Stimulated activated effector memory CD8-positive, alpha-beta T cell treated with anti-CD3 and anti-CD28 coated beads, Interleukin-12 subunit alpha, Interleukin-12 subunit beta, amount 100 ng/mL, for 72 hours (primary cell): ENCODE measurements at regions not wholly inside any gene's neighbourhood (a gene's known extent, or its start where the extent isn't known, plus 50 kb on each side); places are given as distances from the start of the nearest gene placed in this dataset.

ENCODE experiments used
- ATAC-seq: fragments of 150-1000 bp; cut with Tn5 transposase; 2 replicates; pipeline ENCODE4 v1.10.0; 2021
- DNase-seq, 2 donors: peaks; one replicate each; pipeline ENCODE4 v3.0.0; 2021 to 2022; ENCODE audit warnings: low spot score in 2 of 2
- H3K27ac Mint-ChIP-seq: one replicate; pipeline ENCODE4 v1.8.0; 2022; ENCODE audit warnings: mild to moderate bottlenecking, mixed read lengths
- H3K36me3 Mint-ChIP-seq: one replicate; pipeline ENCODE4 v1.8.0; 2022; ENCODE audit warnings: mild to moderate bottlenecking, mixed read lengths
- H3K4me1 Mint-ChIP-seq: one replicate; pipeline ENCODE4 v1.8.0; 2022; ENCODE audit warnings: mixed read lengths
- H3K4me3 Mint-ChIP-seq: one replicate; pipeline ENCODE4 v1.8.0; 2022; ENCODE audit warnings: mild to moderate bottlenecking, mixed read lengths
- H3K9me3 Mint-ChIP-seq: one replicate; pipeline ENCODE4 v1.8.0; 2022; ENCODE audit warnings: mixed read lengths

- Mint-ChIP-seq H3K9me3 (peaks cover 15% of the 10 kb centered on the region), H3K36me3 (no peaks in the 10 kb centered on the region), H3K4me3 (no peak overlapping the region), H3K27ac (no peak overlapping the region), H3K4me1 (no peaks in the 10 kb centered on the region)
- DNase-seq (no peak), ATAC-seq (no peak)
These were observed 886.2 kb upstream of the GHITM start for GRCh38 chr10:83253011-83253671.

GRCh38 chr10:83254698-83255097, 884.6 kb upstream of the GHITM start:
- DNase-seq = no peak
- ATAC-seq = no peak
- no peaks in the 10 kb centered on the region for H3K4me1 Mint-ChIP-seq
- peaks cover 13% of the 10 kb centered on the region for H3K9me3 Mint-ChIP-seq
- H3K4me3 Mint-ChIP-seq = no peak overlapping the region
- no peaks in the 10 kb centered on the region for H3K36me3 Mint-ChIP-seq
- H3K27ac Mint-ChIP-seq = no peak overlapping the region

GRCh38 chr10:83262434-83262833, 876.9 kb upstream of the GHITM start:
- no peak for DNase-seq
- no peak overlapping the region for H3K4me3 Mint-ChIP-seq
- H3K27ac Mint-ChIP-seq = no peak overlapping the region
- no peak for ATAC-seq
- H3K36me3 Mint-ChIP-seq = no peaks in the 10 kb centered on the region
- no peaks in the 10 kb centered on the region for H3K4me1 Mint-ChIP-seq
- H3K9me3 Mint-ChIP-seq = peaks cover 12% of the 10 kb centered on the region

DNA sequence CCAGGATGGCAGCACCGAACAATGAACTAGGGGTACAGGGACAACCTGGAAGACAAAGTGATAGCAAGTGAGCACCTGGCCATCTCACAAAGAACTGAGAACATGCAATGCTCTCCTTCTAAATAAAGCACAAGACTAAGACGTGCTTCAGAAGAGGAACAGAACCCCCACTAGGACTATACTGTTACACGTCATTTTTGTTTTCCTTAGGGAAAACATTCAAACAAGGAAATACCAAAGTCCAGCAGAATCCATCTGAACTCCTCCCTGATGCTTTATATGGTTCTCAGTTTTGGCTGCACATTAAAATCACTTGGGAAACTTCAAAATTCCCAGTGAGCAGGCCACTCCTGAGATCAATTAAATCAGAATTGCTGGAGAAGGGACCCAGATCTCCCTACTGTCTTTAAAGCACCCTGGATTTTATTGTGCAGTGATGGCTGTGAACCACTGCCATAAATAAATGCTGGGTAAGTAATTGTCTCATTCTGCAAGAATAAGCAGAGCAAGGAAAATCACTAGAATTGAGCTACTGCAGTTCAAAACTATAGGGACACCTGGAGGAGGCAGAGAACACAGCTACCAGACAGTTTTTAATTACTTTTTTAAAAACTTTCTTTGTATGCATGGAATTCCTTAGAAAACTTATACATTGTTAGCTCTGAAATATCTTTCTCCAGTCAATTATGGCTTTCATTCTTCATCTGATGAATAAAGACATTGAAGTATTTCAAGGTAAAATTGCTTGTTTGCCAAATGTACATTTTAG, 866.5 kb upstream of the GHITM start:
- no peaks in the 10 kb centered on the region for H3K36me3 Mint-ChIP-seq
- H3K27ac Mint-ChIP-seq = no peak overlapping the region
- no peaks in the 10 kb centered on the region for H3K4me1 Mint-ChIP-seq
- no peak for ATAC-seq
- no peak overlapping the region for H3K4me3 Mint-ChIP-seq
- peaks cover 5% of the 10 kb centered on the region for H3K9me3 Mint-ChIP-seq
- DNase-seq = no peak

DNA sequence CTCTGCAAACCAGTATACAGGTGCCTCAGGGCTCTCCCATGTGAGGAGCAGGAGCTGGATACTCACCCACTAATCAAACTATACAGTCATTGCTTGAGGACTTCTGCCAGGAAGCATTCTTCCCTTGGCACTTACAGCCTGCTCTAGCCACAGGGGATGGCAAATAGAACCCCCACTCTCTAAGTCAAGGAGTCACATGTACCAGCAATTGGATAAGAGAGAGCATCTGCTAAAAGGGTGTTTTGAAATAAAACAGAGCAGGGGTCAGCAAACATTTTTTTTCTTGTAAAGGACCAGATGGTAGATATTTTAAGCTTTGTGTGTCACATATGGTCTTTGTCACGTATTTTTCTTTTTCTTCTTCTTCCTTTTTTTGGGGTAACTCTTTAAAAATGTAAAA, 865.2 kb upstream of the GHITM start:
- no peak for ATAC-seq
- Mint-ChIP-seq H3K4me1 (no peaks in the 10 kb centered on the region), H3K27ac (no peak overlapping the region)

DNA sequence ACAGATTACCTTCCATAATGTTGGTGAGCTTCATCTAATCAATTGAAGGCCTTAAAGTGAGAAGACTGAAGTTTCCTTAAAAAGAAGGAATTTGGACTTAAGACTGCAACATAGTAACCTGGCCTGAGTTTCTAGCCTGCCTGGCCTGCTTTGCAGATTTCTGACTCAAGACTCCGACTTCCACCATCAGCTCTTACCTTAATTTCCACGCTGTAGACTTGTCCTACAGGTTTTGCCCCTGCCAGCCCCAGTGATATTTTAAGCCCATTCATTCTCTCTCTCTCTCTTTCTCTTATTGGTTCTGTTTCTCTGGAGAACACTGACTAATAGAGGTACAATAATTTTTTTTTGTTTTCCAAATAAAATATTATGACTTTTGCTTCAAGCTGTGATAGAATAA, 862.3 kb upstream of the GHITM start:
- DNase-seq (no peak), ATAC-seq (no peak)
- no peaks in the 10 kb centered on the region for H3K36me3 Mint-ChIP-seq
- peaks cover 11% of the 10 kb centered on the region for H3K9me3 Mint-ChIP-seq
- no peak overlapping the region for H3K4me3 Mint-ChIP-seq
- H3K4me1 Mint-ChIP-seq = no peaks in the 10 kb centered on the region
- no peak overlapping the region for H3K27ac Mint-ChIP-seq

More for the DNA sequence above, 865.2 kb upstream of the GHITM start:
- Mint-ChIP-seq H3K36me3 (no peaks in the 10 kb centered on the region), H3K4me3 (no peak overlapping the region), H3K9me3 (peaks cover 6% of the 10 kb centered on the region)
- DNase-seq = no peak

GRCh38 chr10:83283151-83283550, 856.2 kb upstream of the GHITM start:
- Mint-ChIP-seq H3K4me3 (no peak overlapping the region), H3K36me3 (no peaks in the 10 kb centered on the region), H3K27ac (no peak overlapping the region), H3K4me1 (no peaks in the 10 kb centered on the region), H3K9me3 (peaks cover 17% of the 10 kb centered on the region)
- ATAC-seq (no peak), DNase-seq (no peak)

GRCh38 chr10:83287374-83287773, 851.9 kb upstream of the GHITM start:
- Mint-ChIP-seq H3K4me1 (no peaks in the 10 kb centered on the region), H3K36me3 (no peaks in the 10 kb centered on the region), H3K4me3 (no peak overlapping the region), H3K9me3 (peaks cover 17% of the 10 kb centered on the region), H3K27ac (no peak overlapping the region)
- DNase-seq (no peak), ATAC-seq (no peak)

DNA sequence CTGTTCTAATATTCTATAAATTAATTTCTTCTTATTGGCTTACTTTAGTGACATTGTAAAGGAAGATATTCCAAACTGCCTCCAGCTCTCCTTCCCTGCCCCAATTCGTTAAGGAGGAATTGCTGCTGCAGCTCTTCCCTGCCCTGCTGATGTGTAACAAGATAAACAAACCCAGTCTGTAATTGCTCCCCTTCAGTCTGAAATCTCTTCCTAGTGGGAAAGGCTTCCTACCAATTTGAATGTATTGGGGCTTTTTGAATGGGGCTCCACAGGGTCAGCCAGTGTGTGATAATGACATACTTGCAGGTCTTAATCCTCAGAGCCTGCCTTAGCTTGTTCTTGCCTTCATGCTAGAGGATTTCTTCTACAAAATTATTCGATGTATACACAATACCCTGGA, 849.9 kb upstream of the GHITM start:
- Mint-ChIP-seq H3K9me3 (peaks cover 27% of the 10 kb centered on the region), H3K36me3 (no peaks in the 10 kb centered on the region), H3K4me1 (no peaks in the 10 kb centered on the region), H3K27ac (no peak overlapping the region), H3K4me3 (no peak overlapping the region)
- ATAC-seq = no peak
- no peak for DNase-seq

GRCh38 chr10:83289948-83290347, 849.4 kb upstream of the GHITM start:
- H3K9me3 Mint-ChIP-seq = peaks cover 29% of the 10 kb centered on the region
- no peaks in the 10 kb centered on the region for H3K4me1 Mint-ChIP-seq
- no peak for ATAC-seq
- H3K4me3 Mint-ChIP-seq = no peak overlapping the region
- no peak overlapping the region for H3K27ac Mint-ChIP-seq
- no peak for DNase-seq
- H3K36me3 Mint-ChIP-seq = no peaks in the 10 kb centered on the region

GRCh38 chr10:83301732-83302131, 837.6 kb upstream of the GHITM start:
- no peaks in the 10 kb centered on the region for H3K4me1 Mint-ChIP-seq

GRCh38 chr10:83302623-83303022, 836.7 kb upstream of the GHITM start:
- Mint-ChIP-seq H3K9me3 (peaks cover 9% of the 10 kb centered on the region), H3K27ac (no peak overlapping the region), H3K4me1 (no peaks in the 10 kb centered on the region), H3K36me3 (no peaks in the 10 kb centered on the region), H3K4me3 (no peak overlapping the region)
- DNase-seq (no peak), ATAC-seq (no peak)

More at GRCh38 chr10:83301732-83302131, 837.6 kb upstream of the GHITM start:
- Mint-ChIP-seq H3K9me3 (peaks cover 12% of the 10 kb centered on the region), H3K4me3 (no peak overlapping the region), H3K27ac (no peak overlapping the region), H3K36me3 (no peaks in the 10 kb centered on the region)
- ATAC-seq = no peak
- DNase-seq = no peak

DNA sequence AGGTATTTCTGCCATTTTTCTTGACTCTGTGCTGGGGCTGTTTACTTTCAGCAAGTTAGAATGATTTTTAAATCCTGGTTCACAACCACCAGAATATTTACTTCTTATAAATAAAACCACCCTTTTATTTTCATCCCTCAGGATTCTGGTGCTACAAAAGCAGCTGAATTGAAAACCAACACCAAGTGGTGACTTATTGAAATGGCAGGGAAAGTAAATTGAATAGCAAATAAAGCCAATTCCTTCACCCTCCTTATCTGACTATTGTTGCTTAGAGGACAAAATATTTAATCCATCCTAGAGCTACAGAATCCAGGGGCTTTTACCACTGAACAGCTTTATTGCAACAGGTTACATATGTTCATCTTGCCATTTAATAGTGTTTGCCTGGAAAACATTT, 828.6 kb upstream of the GHITM start:
- no peaks in the 10 kb centered on the region for H3K36me3 Mint-ChIP-seq

DNA sequence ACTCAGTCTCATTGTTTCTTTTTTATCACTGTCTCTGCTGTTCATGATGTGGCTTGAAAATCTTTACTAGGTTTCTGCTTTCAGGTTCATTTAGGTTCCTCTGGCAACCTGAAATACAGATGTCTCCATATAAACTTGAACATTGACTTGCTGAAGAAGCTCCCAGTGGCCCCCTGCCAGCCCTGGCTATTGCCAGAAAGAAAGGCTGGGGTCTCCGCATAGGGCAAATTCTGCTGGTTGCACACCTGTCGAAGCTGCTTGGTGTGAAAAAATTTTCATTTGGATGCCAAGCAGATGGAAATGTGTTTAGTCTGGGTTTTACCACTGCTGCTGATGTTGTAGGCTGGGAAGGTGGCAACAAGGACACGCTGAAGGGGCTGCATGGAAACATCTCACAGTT, 826.7 kb upstream of the GHITM start:
- peaks cover 25% of the 10 kb centered on the region for H3K9me3 Mint-ChIP-seq
- ATAC-seq (no peak), DNase-seq (no peak)
- no peak overlapping the region for H3K27ac Mint-ChIP-seq
- no peaks in the 10 kb centered on the region for H3K4me1 Mint-ChIP-seq
- no peak overlapping the region for H3K4me3 Mint-ChIP-seq
- H3K36me3 Mint-ChIP-seq = no peaks in the 10 kb centered on the region

More for the DNA sequence above, 828.6 kb upstream of the GHITM start:
- Mint-ChIP-seq H3K4me3 (no peak overlapping the region), H3K9me3 (peaks cover 23% of the 10 kb centered on the region), H3K27ac (no peak overlapping the region), H3K4me1 (no peaks in the 10 kb centered on the region)
- DNase-seq (no peak), ATAC-seq (no peak)

GRCh38 chr10:83332690-83333089, 806.6 kb upstream of the GHITM start:
- H3K9me3 Mint-ChIP-seq = peaks cover 17% of the 10 kb centered on the region
- DNase-seq (no peak), ATAC-seq (no peak)
- no peaks in the 10 kb centered on the region for H3K4me1 Mint-ChIP-seq
- no peak overlapping the region for H3K27ac Mint-ChIP-seq
- no peak overlapping the region for H3K4me3 Mint-ChIP-seq
- no peaks in the 10 kb centered on the region for H3K36me3 Mint-ChIP-seq

- no peaks in the 10 kb centered on the region for H3K36me3 Mint-ChIP-seq
- DNase-seq (no peak), ATAC-seq (no peak)
- H3K4me1 Mint-ChIP-seq = no peaks in the 10 kb centered on the region
- no peak overlapping the region for H3K27ac Mint-ChIP-seq
- no peak overlapping the region for H3K4me3 Mint-ChIP-seq
- peaks cover 17% of the 10 kb centered on the region for H3K9me3 Mint-ChIP-seq
These were observed 805.7 kb upstream of the GHITM start for GRCh38 chr10:83333566-83333965.
